ENCODE measurements at regions not wholly inside any gene's neighbourhood (a gene's known extent, or its start where the extent isn't known, plus 50 kb on each side); places are given as distances from the start of the nearest gene placed in this dataset.

- DNase-seq (ENCODE audit: low spot score) (no peak), FAIRE-seq (no peak), ATAC-seq (no peak)
- Histone ChIP-seq H3K27me3 (ENCODE audit: control insufficient read depth in 1 of 2, insufficient read depth in 2 of 2, low read length in 2 of 2) (no peaks in the 10 kb centered on the region), H4K20me1 (ENCODE audit: insufficient read depth, low read length) (no peaks in the 10 kb centered on the region), H3K9me3 (ENCODE audit: low read length) (peaks cover 5% of the 10 kb centered on the region; the same call in 1 of the 2 replicates), H3K79me2 (ENCODE audit: insufficient read depth, low read length) (no peaks in the 10 kb centered on the region), H3K9ac (ENCODE audit: insufficient read depth, low read depth, low read length) (no peak overlapping the region), H3K4me3 (replicated peaks in 1 of 3; ENCODE audit: insufficient read depth in 1 of 3, low read depth in 2 of 3, low read length in 3 of 3) (no peak overlapping the region), H3K4me1 (ENCODE audit: insufficient read depth, low read length) (no peaks in the 10 kb centered on the region), H3K36me3 (replicated peaks in 1 of 2; ENCODE audit: control insufficient read depth in 1 of 2, insufficient read depth in 2 of 2, low read length in 2 of 2) (no peaks in the 10 kb centered on the region), H3K27ac (ENCODE audit: extremely low read length, insufficient read depth, low read length) (no peak overlapping the region), H2AFZ (ENCODE audit: low read length) (no peak overlapping the region), H3K4me2 (ENCODE audit: low read depth, low read length) (no peak overlapping the region)
- POLR2A ChIA-PET = no interaction called here
- WGBS (ENCODE audit: low lambda C conversion rate) = 3% methylated on average over 2 of the region's 2 CpGs
- BruUV-seq (replicated peaks) = no TSS peak
- CTCF ChIA-PET (ENCODE audit: low intra/inter-chr PET ratio, low total read pairs) = no interaction called here
- in situ Hi-C loops (cut with HindIII; ENCODE audit: extremely low pct_ligation_motif_present, low pct_unique_long_range_greater_than_20kb) (no loop called here), intact Hi-C loops (cut with micrococcal nuclease; ENCODE audit: unreplicated experiment) (no loop called here)
- no peak for TF ChIP-seq ZNF317 (CRISPR knock-in tag; IDR thresholded peaks at IDR 0.05)
- TF ChIP-seq TOE1 (CRISPR knock-in tag; IDR thresholded peaks at IDR 0.05) = no peak
- TF ChIP-seq ZNF782 (CRISPR knock-in tag; IDR thresholded peaks at IDR 0.05; ENCODE audit: borderline replicate concordance) = no peak
- no peak for TF ChIP-seq MIER2 (CRISPR knock-in tag; IDR thresholded peaks at IDR 0.05)
- TF ChIP-seq ZFP82 (CRISPR knock-in tag; IDR thresholded peaks at IDR 0.05; ENCODE audit: borderline replicate concordance) = no peak
- TF ChIP-seq ZNF496 (CRISPR knock-in tag; IDR thresholded peaks at IDR 0.05; ENCODE audit: insufficient replicate concordance) = no peak
- TF ChIP-seq ZBTB40 (IDR thresholded peaks at IDR 0.05) = no peak
- TF ChIP-seq ZBTB40 (CRISPR knock-in tag; IDR thresholded peaks at IDR 0.05) = no peak
- TF ChIP-seq CENPT (CRISPR knock-in tag; IDR thresholded peaks at IDR 0.05; ENCODE audit: low read depth) = no peak
- no peak for TF ChIP-seq CENPX (CRISPR knock-in tag; IDR thresholded peaks at IDR 0.05)
- TF ChIP-seq, protein P1, sequence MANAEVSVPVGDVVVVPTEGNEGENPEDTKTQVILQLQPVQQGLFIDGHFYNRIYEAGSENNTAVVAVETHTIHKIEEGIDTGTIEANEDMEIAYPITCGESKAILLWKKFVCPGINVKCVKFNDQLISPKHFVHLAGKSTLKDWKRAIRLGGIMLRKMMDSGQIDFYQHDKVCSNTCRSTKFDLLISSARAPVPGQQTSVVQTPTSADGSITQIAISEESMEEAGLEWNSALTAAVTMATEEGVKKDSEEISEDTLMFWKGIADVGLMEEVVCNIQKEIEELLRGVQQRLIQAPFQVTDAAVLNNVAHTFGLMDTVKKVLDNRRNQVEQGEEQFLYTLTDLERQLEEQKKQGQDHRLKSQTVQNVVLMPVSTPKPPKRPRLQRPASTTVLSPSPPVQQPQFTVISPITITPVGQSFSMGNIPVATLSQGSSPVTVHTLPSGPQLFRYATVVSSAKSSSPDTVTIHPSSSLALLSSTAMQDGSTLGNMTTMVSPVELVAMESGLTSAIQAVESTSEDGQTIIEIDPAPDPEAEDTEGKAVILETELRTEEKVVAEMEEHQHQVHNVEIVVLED (CRISPR knock-in tag; IDR thresholded peaks at IDR 0.05; ENCODE audit: borderline replicate concordance) = no peak
- TF ChIP-seq, protein P2, sequence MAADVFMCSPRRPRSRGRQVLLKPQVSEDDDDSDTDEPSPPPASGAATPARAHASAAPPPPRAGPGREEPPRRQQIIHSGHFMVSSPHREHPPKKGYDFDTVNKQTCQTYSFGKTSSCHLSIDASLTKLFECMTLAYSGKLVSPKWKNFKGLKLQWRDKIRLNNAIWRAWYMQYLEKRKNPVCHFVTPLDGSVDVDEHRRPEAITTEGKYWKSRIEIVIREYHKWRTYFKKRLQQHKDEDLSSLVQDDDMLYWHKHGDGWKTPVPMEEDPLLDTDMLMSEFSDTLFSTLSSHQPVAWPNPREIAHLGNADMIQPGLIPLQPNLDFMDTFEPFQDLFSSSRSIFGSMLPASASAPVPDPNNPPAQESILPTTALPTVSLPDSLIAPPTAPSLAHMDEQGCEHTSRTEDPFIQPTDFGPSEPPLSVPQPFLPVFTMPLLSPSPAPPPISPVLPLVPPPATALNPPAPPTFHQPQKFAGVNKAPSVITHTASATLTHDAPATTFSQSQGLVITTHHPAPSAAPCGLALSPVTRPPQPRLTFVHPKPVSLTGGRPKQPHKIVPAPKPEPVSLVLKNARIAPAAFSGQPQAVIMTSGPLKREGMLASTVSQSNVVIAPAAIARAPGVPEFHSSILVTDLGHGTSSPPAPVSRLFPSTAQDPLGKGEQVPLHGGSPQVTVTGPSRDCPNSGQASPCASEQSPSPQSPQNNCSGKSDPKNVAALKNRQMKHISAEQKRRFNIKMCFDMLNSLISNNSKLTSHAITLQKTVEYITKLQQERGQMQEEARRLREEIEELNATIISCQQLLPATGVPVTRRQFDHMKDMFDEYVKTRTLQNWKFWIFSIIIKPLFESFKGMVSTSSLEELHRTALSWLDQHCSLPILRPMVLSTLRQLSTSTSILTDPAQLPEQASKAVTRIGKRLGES (CRISPR knock-in tag; IDR thresholded peaks at IDR 0.05; ENCODE audit: borderline replicate concordance) = no peak
Measured at GRCh38 chr5:164577742-164578141, 1072.3 kb downstream of the MAT2B start.
